Liver (tissue), 8 donors: ENCODE measurements at regions not wholly inside any gene's neighbourhood (a gene's known extent, or its start where the extent isn't known, plus 50 kb on each side); places are given as distances from the start of the nearest gene placed in this dataset.

Experiments
- DNase-seq: peaks from one replicate; pipeline ENCODE4 v3.0.0-alpha.2; 2017; ENCODE audit warnings: low spot score
- H3K27ac ChIP-seq, 2 donors: one replicate each; pipeline ENCODE4 v1.7.0; 2013; ENCODE audit warnings: inconsistent platforms in 2 of 2, low read length in 2 of 2, control low read depth in 1 of 2, low read depth in 1 of 2, mild to moderate bottlenecking in 1 of 2
- H3K27me3 ChIP-seq, 4 donors: one replicate each; pipeline versions ENCODE4 v1.6.1 to v1.7.0; 2013; ENCODE audit warnings: low read length in 3 of 4, inconsistent platforms in 1 of 4, mild to moderate bottlenecking in 1 of 4, moderate library complexity in 1 of 4; ENCODE audit not compliant: control insufficient read depth in 4 of 4, insufficient read depth in 4 of 4
- H3K36me3 ChIP-seq, 4 donors: one replicate each; pipeline versions ENCODE4 v1.6.1 to v1.7.0; 2013; ENCODE audit warnings: low read length in 3 of 4, mild to moderate bottlenecking in 3 of 4, low read depth in 1 of 4, moderate library complexity in 1 of 4; ENCODE audit not compliant: control insufficient read depth in 4 of 4, insufficient read depth in 3 of 4
- H3K4me1 ChIP-seq, 4 donors: one replicate each; pipeline versions ENCODE4 v1.6.1 to v1.7.0; 2013; ENCODE audit warnings: low read length in 3 of 4, mild to moderate bottlenecking in 3 of 4, moderate library complexity in 1 of 4; ENCODE audit not compliant: control insufficient read depth in 4 of 4, insufficient read depth in 4 of 4
- H3K4me3 ChIP-seq, 3 donors: one replicate each; pipeline versions ENCODE4 v1.6.1 to v1.7.0; 2013; ENCODE audit warnings: low read length in 3 of 3, control low read depth in 1 of 3, low read depth in 1 of 3, mild to moderate bottlenecking in 1 of 3
- H3K9ac ChIP-seq, 2 donors: one replicate each; pipeline ENCODE4 v1.7.0; 2013; ENCODE audit warnings: low read length in 2 of 2, mild to moderate bottlenecking in 2 of 2, moderate library complexity in 2 of 2, control low read depth in 1 of 2, low read depth in 1 of 2
- H3K9me3 ChIP-seq, 4 donors: one replicate each; pipeline versions ENCODE4 v1.6.1 to v1.7.0; 2013; ENCODE audit warnings: low read length in 3 of 4; ENCODE audit not compliant: control insufficient read depth in 4 of 4
- ATF3 ChIP-seq: IDR thresholded peaks from 2 replicates; pipeline ENCODE4 v1.6.1; 2016; ENCODE audit warnings: antibody characterized with exemption
- CTCF ChIP-seq: fragments of 150-350 bp; IDR thresholded peaks from 2 replicates; pipeline ENCODE4 v1.5.1; 2017; ENCODE audit warnings: improper control_type of control experiment, low read depth, low read length; ENCODE audit not compliant: missing input control
- EGR1 ChIP-seq, 2 donors: IDR thresholded peaks; 2 replicates each; pipeline ENCODE4 v1.6.1; 2016 to 2018; ENCODE audit warnings: antibody characterized with exemption in 2 of 2, low read depth in 2 of 2
- FOXA1 ChIP-seq: IDR thresholded peaks from 2 replicates; pipeline ENCODE4 v1.6.1; 2016; ENCODE audit warnings: antibody characterized with exemption
- FOXA2 ChIP-seq: IDR thresholded peaks from 2 replicates; pipeline ENCODE4 v1.6.1; 2016; ENCODE audit warnings: antibody characterized with exemption
- GABPA ChIP-seq, 2 donors: IDR thresholded peaks in 1 of 2; conservative IDR thresholded peaks in 1 of 2; 2 replicates each; pipeline ENCODE4 v1.6.1; 2016; ENCODE audit warnings: antibody characterized with exemption in 2 of 2, mild to moderate bottlenecking in 1 of 2, moderate library complexity in 1 of 2
- HNF4A ChIP-seq, 2 donors: conservative IDR thresholded peaks; 2 replicates each; pipeline ENCODE4 v1.6.1; 2016; ENCODE audit warnings: antibody characterized with exemption in 2 of 2, mild to moderate bottlenecking in 2 of 2
- HNF4G ChIP-seq: IDR thresholded peaks from 2 replicates; pipeline ENCODE4 v1.6.1; 2016; ENCODE audit warnings: antibody characterized with exemption
- JUND ChIP-seq, 2 donors: IDR thresholded peaks; 2 replicates each; pipeline ENCODE4 v1.6.1; 2016; ENCODE audit warnings: antibody characterized with exemption in 2 of 2
- MAX ChIP-seq: IDR thresholded peaks from 2 replicates; pipeline ENCODE4 v1.6.1; 2016; ENCODE audit warnings: antibody characterized with exemption
- NR2F2 ChIP-seq: IDR thresholded peaks from 2 replicates; pipeline ENCODE4 v1.6.1; 2016; ENCODE audit warnings: antibody characterized with exemption
- RAD21 ChIP-seq, 2 donors: IDR thresholded peaks; 2 replicates each; pipeline ENCODE4 v1.6.1; 2016; ENCODE audit warnings: antibody characterized with exemption in 2 of 2, mild to moderate bottlenecking in 2 of 2
- RXRA ChIP-seq, 2 donors: IDR thresholded peaks; 2 replicates each; pipeline ENCODE4 v1.6.1; 2017 to 2018; ENCODE audit warnings: antibody characterized with exemption in 2 of 2, mild to moderate bottlenecking in 1 of 2
- SP1 ChIP-seq: IDR thresholded peaks from 2 replicates; pipeline ENCODE4 v1.6.1; 2018; ENCODE audit warnings: antibody characterized with exemption, mild to moderate bottlenecking
- TAF1 ChIP-seq: conservative IDR thresholded peaks from 2 replicates; pipeline ENCODE4 v1.6.1; 2016; ENCODE audit warnings: antibody characterized with exemption, mild to moderate bottlenecking
- YY1 ChIP-seq: IDR thresholded peaks from 2 replicates; pipeline ENCODE4 v1.6.1; 2016; ENCODE audit warnings: antibody characterized with exemption, mild to moderate bottlenecking
- ZBTB33 ChIP-seq: IDR thresholded peaks from 2 replicates; pipeline ENCODE4 v1.6.1; 2016; ENCODE audit warnings: antibody characterized with exemption
- WGBS: extraction: QIAGEN DNeasy Blood & Tissue Kit; methylation state at CpG from one replicate; pipeline ENCODE4 v1.1.7; 2013; 5-methylcytosine and 5-hydroxymethylcytosine counted together
- TF ChIP-seq, protein P1 (sequence below): IDR thresholded peaks from 2 replicates; pipeline ENCODE4 v1.6.1; 2016; ENCODE audit warnings: antibody characterized with exemption, mild to moderate bottlenecking
- donor health status: healthy.
- donor health status: healthy.
- donor health status: healthy.
- donor health status: healthy.
- donor health status: healthy.

DNA sequence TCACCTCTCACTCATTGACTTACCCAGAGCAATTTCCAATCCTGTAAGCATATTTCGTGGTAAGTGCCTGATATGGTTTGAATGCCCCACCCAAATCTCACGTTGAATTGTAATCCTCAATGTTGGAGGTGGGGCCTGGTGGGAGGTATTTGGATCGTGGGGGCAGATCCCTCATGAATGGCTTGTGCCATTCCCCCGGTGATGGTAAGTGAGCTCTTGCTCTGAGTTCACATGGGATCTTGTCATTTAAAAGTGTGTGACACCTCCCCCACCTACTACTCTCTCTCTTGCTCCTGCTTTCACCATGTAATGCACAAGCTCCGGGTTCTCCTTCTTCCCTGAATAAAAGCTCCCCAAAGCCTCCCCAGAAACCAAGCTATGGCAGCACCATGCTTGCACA is 1165.5 kb downstream of the CDH12 start:
- H3K4me1 ChIP-seq: no peaks in the 10 kb centered on the region
- no peak overlapping the region for H3K27ac ChIP-seq
- H3K4me3 ChIP-seq: no peak overlapping the region
- no peaks in the 10 kb centered on the region for H3K36me3 ChIP-seq
- H3K9ac ChIP-seq: no peak overlapping the region
- TF ChIP-seq RXRA (IDR thresholded peaks at IDR 0.05) (no peak), CTCF (no peak), EGR1 (IDR thresholded peaks at IDR 0.05; ENCODE audit: low read depth in 2 of 2) (no peak), MAX (no peak), ATF3 (no peak)
- no peak for DNase-seq
- H3K9me3 ChIP-seq: no peaks in the 10 kb centered on the region
- H3K27me3 ChIP-seq: no peaks in the 10 kb centered on the region
- 64% methylated on average over 5 of the region's 5 CpGs for WGBS

DNA sequence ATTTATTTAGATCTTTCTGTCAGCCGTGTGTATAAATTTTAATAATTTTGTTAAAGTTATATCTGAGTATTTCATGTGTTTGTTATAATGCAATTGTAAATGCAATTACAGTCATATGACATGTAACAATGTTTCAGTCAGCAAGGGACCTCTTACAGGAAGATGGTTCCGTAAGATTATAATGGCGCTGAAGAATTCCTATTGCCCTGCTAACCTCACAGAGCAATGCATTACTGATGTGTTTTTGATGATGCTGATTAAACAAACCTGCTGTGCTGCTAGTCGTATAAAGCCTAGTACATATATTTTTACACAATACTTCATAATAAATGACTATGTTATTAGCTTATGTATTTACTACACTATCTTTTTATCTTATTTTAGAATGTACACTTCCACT is 1166.4 kb downstream of the CDH12 start:
- DNase-seq: no peak
- H3K9ac ChIP-seq: no peak overlapping the region
- no peaks in the 10 kb centered on the region for H3K4me1 ChIP-seq
- no peak overlapping the region for H3K27ac ChIP-seq
- no peaks in the 10 kb centered on the region for H3K9me3 ChIP-seq
- 80% methylated on average over 4 of the region's 4 CpGs for WGBS
- no peak for TF ChIP-seq SP1
- TF ChIP-seq CTCF: no peak
- no peak for TF ChIP-seq TAF1
- TF ChIP-seq NR2F2: no peak
- TF ChIP-seq HNF4A (conservative IDR thresholded peaks at IDR 0.05): no peak
- TF ChIP-seq ZBTB33: no peak
- no peak for TF ChIP-seq YY1
- no peak for TF ChIP-seq ATF3
- TF ChIP-seq HNF4G: no peak
- no peak for TF ChIP-seq MAX
- no peak for TF ChIP-seq GABPA (IDR thresholded peaks at IDR 0.05 in 1 of 2, conservative IDR thresholded peaks at IDR 0.05 in 1 of 2)
- TF ChIP-seq, protein P1, sequence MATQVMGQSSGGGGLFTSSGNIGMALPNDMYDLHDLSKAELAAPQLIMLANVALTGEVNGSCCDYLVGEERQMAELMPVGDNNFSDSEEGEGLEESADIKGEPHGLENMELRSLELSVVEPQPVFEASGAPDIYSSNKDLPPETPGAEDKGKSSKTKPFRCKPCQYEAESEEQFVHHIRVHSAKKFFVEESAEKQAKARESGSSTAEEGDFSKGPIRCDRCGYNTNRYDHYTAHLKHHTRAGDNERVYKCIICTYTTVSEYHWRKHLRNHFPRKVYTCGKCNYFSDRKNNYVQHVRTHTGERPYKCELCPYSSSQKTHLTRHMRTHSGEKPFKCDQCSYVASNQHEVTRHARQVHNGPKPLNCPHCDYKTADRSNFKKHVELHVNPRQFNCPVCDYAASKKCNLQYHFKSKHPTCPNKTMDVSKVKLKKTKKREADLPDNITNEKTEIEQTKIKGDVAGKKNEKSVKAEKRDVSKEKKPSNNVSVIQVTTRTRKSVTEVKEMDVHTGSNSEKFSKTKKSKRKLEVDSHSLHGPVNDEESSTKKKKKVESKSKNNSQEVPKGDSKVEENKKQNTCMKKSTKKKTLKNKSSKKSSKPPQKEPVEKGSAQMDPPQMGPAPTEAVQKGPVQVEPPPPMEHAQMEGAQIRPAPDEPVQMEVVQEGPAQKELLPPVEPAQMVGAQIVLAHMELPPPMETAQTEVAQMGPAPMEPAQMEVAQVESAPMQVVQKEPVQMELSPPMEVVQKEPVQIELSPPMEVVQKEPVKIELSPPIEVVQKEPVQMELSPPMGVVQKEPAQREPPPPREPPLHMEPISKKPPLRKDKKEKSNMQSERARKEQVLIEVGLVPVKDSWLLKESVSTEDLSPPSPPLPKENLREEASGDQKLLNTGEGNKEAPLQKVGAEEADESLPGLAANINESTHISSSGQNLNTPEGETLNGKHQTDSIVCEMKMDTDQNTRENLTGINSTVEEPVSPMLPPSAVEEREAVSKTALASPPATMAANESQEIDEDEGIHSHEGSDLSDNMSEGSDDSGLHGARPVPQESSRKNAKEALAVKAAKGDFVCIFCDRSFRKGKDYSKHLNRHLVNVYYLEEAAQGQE: no peak
- TF ChIP-seq EGR1 (IDR thresholded peaks at IDR 0.05; ENCODE audit: low read depth in 2 of 2): no peak
- no peak for TF ChIP-seq RAD21 (IDR thresholded peaks at IDR 0.05)
- no peak for TF ChIP-seq FOXA2
- TF ChIP-seq RXRA (IDR thresholded peaks at IDR 0.05): no peak
- TF ChIP-seq FOXA1: no peak
- TF ChIP-seq JUND (IDR thresholded peaks at IDR 0.05): no peak
- no peaks in the 10 kb centered on the region for H3K36me3 ChIP-seq
- no peaks in the 10 kb centered on the region for H3K27me3 ChIP-seq
- no peak overlapping the region for H3K4me3 ChIP-seq
